Lung (tissue), 11 donors: ENCODE measurements at regions not wholly inside any gene's neighbourhood (a gene's known extent, or its start where the extent isn't known, plus 50 kb on each side); places are given as distances from the start of the nearest gene placed in this dataset.

Experiments used
- ATAC-seq: fragments of 200-7000 bp; cut with Tn5 transposase; one replicate; pipeline ENCODE4 v1.9.1; 2020; ENCODE audit warnings: moderate number of reproducible peaks; ENCODE audit not compliant: insufficient read depth, low FRiP score
- DNase-seq, 3 donors: peaks; one replicate each; pipeline ENCODE4 v3.0.0-alpha.2; 2013 to 2017
- H3K27ac ChIP-seq, 2 donors: one replicate each; pipeline ENCODE4 v1.5.1; 2013; ENCODE audit warnings: mild to moderate bottlenecking in 2 of 2, moderate library complexity in 2 of 2, control low read depth in 1 of 2, inconsistent platforms in 1 of 2, low read depth in 1 of 2, low read length in 1 of 2
- H3K27me3 ChIP-seq, 3 donors: one replicate each; pipeline ENCODE4 v1.5.1; 2013; ENCODE audit warnings: low read length in 2 of 3; ENCODE audit not compliant: control insufficient read depth in 3 of 3, insufficient read depth in 3 of 3
- H3K36me3 ChIP-seq, 4 donors: one replicate each; pipeline ENCODE4 v1.5.1; 2013; ENCODE audit warnings: low read length in 4 of 4, mild to moderate bottlenecking in 1 of 4, moderate library complexity in 1 of 4; ENCODE audit not compliant: control insufficient read depth in 4 of 4, insufficient read depth in 4 of 4
- H3K4me1 ChIP-seq, 5 donors: one replicate each; pipeline ENCODE4 v1.5.1; 2013; ENCODE audit warnings: low read length in 5 of 5, mild to moderate bottlenecking in 2 of 5, moderate library complexity in 1 of 5; ENCODE audit not compliant: control insufficient read depth in 5 of 5, insufficient read depth in 5 of 5
- H3K4me3 ChIP-seq: one replicate; pipeline ENCODE4 v1.5.1; 2013; ENCODE audit warnings: mild to moderate bottlenecking, control low read depth, moderate library complexity
- H3K9ac ChIP-seq, 2 donors: one replicate each; pipeline ENCODE4 v1.5.1; 2013; ENCODE audit warnings: low read length in 2 of 2, control low read depth in 1 of 2; ENCODE audit not compliant: insufficient read depth in 1 of 2
- H3K9me3 ChIP-seq, 4 donors: one replicate each; pipeline ENCODE4 v1.5.1; 2013; ENCODE audit warnings: low read length in 3 of 4, mild to moderate bottlenecking in 1 of 4, moderate library complexity in 1 of 4; ENCODE audit not compliant: control insufficient read depth in 4 of 4, insufficient read depth in 3 of 4
- WGBS, 2 donors: extraction: QIAGEN DNeasy Blood & Tissue Kit; methylation state at CpG; one replicate each; pipeline ENCODE4 v1.1.7; 2013; 5-methylcytosine and 5-hydroxymethylcytosine counted together
- TF ChIP-seq, protein P1 (sequence below): IDR thresholded peaks from 2 replicates; pipeline ENCODE4 v1.5.1; 2012; ENCODE audit warnings: mild to moderate bottlenecking; ENCODE audit errors: control extremely low read depth, extremely low read depth
- donor health status: control.
- donor health status: control.
- donor health status: Bipolar disorder and iron deficiency.
- donor health status: healthy.
- donor health status: DM: yes; HTN: yes; CAD: no.

DNA sequence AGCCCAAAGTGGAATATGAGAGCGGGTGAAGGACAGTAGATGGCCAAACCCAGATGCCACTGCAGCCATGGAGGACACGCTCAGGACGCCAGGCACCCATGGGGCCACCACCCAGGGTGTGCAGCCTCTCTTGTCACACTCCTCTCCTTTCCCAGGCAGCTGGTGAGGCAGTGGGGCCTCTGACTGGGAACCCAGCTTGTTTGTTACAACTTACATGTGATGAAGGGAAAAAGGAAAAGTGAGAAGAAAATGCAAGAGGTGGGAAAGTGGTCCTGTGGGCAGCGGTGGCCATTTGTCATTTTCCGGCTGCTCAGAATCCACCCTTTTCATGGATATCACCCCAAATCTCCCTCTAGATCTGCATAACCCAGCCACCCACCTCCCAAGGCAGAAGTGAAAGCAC, 62.7 kb upstream of the UNC5A start:
- Histone ChIP-seq H3K9me3 (peaks cover 0 to 4% (median 0%) of the 10 kb centered on the region in 4 donors), H3K27ac (no peak overlapping the region), H3K9ac (no peak overlapping the region), H3K4me1 (peaks cover 0 to 7% (median 0%) of the 10 kb centered on the region in 5 donors), H3K4me3 (no peak overlapping the region), H3K27me3 (peaks cover 0 to 64% (median 39%) of the 10 kb centered on the region in 3 donors), H3K36me3 (no peaks in the 10 kb centered on the region)
- ATAC-seq (no peak), DNase-seq (no peak)
- TF ChIP-seq, protein P1, sequence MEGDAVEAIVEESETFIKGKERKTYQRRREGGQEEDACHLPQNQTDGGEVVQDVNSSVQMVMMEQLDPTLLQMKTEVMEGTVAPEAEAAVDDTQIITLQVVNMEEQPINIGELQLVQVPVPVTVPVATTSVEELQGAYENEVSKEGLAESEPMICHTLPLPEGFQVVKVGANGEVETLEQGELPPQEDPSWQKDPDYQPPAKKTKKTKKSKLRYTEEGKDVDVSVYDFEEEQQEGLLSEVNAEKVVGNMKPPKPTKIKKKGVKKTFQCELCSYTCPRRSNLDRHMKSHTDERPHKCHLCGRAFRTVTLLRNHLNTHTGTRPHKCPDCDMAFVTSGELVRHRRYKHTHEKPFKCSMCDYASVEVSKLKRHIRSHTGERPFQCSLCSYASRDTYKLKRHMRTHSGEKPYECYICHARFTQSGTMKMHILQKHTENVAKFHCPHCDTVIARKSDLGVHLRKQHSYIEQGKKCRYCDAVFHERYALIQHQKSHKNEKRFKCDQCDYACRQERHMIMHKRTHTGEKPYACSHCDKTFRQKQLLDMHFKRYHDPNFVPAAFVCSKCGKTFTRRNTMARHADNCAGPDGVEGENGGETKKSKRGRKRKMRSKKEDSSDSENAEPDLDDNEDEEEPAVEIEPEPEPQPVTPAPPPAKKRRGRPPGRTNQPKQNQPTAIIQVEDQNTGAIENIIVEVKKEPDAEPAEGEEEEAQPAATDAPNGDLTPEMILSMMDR: no peak
- WGBS, 2 donors: 87 to 93% methylated on average over 5 of the region's 5 CpGs

DNA sequence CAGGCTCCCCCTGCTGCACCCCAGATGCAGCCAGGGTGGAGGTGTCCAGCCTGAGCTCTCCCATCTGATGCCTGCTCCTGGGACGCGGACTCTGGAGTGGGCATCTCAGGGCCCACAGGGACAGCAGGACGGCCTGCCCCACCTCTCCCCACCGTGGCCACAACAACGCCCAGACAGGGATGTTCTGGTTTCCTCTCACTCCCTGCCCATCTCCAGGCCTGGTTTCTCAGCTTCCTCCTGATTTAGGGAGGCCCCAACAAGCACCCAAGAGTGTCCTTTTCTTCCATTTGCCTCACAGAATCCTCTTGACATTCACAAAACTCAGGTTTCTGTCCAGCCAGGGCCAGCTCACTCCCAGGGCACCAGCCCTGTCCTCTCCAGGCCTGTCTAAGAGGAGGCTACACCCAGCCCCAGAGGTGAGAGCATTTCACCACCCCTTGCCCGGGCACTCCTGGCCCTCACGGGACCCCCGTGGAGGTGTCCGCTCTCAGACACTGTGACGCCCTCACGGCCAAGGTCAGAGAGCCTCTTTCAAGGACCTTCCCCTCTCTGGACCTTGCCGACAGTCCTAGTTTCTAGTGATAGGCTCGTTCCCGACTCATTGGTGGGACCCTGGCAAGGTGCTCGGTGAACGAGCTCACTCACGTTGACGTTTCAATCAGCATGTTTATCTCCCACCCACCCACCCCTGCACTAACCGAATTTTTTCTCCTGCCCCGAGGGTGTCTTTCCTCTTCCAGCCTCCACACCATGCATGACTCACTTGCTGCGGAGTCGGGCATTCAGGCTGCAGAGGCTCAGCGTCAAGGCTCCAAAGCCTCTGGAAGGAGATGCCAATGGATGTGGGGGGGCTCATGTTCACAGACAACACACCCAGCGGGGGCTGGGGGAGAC, 62.0 kb upstream of the UNC5A start:
- H3K36me3 ChIP-seq: no peaks in the 10 kb centered on the region
- peaks cover 0 to 58% (median 34%) of the 10 kb centered on the region in 3 donors for H3K27me3 ChIP-seq
- TF ChIP-seq, protein P1: no peak
- H3K27ac ChIP-seq: no peak overlapping the region
- no peak for DNase-seq
- 76 to 77% methylated on average over 24 of the region's 24 CpGs for WGBS, 2 donors
- no peak for ATAC-seq
- no peak overlapping the region for H3K9ac ChIP-seq
- peaks cover 0 to 4% (median 0%) of the 10 kb centered on the region in 4 donors for H3K9me3 ChIP-seq
- H3K4me3 ChIP-seq: no peak overlapping the region
- H3K4me1 ChIP-seq: peaks cover 0 to 7% (median 0%) of the 10 kb centered on the region in 5 donors

DNA sequence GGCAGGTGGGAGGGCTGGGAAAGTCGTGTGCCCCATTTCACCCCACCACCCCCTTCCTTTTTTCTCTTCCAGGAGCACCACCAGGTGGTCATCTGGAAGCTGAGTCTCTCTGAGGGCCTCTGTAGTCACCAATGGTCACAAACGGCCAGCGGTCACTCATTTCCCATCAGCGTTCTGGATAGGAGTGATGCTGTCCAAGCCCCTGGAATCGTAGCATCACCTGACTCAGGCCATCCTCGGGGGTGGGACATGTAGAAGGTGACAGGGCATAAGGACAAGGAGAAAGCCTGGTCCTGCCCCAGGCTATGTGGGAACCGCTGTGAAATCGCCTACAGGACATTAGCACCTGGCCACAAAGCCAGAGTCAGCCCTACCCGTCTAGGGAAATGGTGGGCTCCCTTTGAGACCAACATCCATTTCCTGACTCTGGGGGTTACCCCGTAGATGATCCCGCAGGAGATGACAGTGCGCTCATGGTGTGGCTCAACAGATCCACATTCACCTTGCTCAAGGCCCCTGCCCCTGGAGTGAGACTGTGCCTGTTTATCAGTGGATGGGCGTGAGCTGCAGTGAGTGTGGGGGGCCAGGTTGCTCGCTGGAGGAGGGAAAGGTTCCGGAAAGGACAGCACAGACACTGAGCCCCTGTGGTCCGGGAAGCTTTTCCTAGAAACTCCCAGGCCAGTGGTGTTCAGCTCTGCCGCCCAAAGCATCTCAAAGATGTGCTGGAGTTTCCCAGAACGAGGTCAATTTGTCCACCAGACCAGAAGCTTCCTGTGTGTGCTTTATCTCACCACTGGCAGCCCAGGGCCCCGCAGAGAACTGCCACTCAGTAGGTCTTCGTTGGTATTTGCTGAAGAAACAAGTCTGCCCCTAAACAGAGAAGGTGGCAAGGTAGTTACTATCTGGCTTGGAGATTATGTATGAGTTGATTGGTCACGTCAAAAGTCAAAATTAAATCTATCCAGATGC, 61.1 kb upstream of the UNC5A start:
- H3K9ac ChIP-seq: no peak overlapping the region
- H3K27me3 ChIP-seq: peaks cover 0 to 51% (median 29%) of the 10 kb centered on the region in 3 donors
- peaks cover 0 to 4% (median 0%) of the 10 kb centered on the region in 5 donors for H3K4me1 ChIP-seq
- peaks cover 0 to 2% (median 0%) of the 10 kb centered on the region in 4 donors for H3K9me3 ChIP-seq
- ATAC-seq (no peak), DNase-seq (no peak)
- TF ChIP-seq, protein P1: no peak
- WGBS, 2 donors: 71 to 72% methylated on average over 21 of the region's 21 CpGs
- H3K4me3 ChIP-seq: no peak overlapping the region
- no peak overlapping the region for H3K27ac ChIP-seq
- H3K36me3 ChIP-seq: no peaks in the 10 kb centered on the region
